ENCODE measurements at regions not wholly inside any gene's neighbourhood (a gene's known extent, or its start where the extent isn't known, plus 50 kb on each side); places are given as distances from the start of the nearest gene placed in this dataset.
"Not testable (repeated sequence)": the region's sequence is repeated elsewhere in the genome, so short reads cannot be mapped to it uniquely, and the experiment has no call there.

GRCh38 chr10:10726101-10726500 is 291.6 kb upstream of the CELF2 start:
- Histone ChIP-seq H3K27ac (no peak overlapping the region), H3K4me1 (no peaks in the 10 kb centered on the region), H3K27me3 (no peaks in the 10 kb centered on the region), H3K9me3 (no peaks in the 10 kb centered on the region), H3K36me3 (no peaks in the 10 kb centered on the region), H3K4me3 (no peak overlapping the region)
- intact Hi-C loops (cut with DNase I) = no loop called here
- DNase-seq = no peak
- no peak for TF ChIP-seq CTCF (IDR thresholded peaks at IDR 0.05)
- no peak for TF ChIP-seq POLR2A (IDR thresholded peaks at IDR 0.05)
- 75 to 81% methylated on average over 5 to 6 of the region's 6 CpGs for WGBS, 2 donors

- WGBS, 2 donors = 100% methylated on average over 11 of the region's 14 CpGs; no CpG with 5 or more reads in 1 of the 2 donors
- H3K4me3 ChIP-seq; H3K36me3 ChIP-seq; DNase-seq; H3K9me3 ChIP-seq; H3K27ac ChIP-seq; H3K4me1 ChIP-seq; intact Hi-C loops (cut with DNase I); H3K27me3 ChIP-seq: not testable (repeated sequence)
Observed at GRCh38 chr10:10727411-10727810, 290.3 kb upstream of the CELF2 start.

- WGBS, 2 donors = 88 to 89% methylated on average over 5 of the region's 5 CpGs
Observed at GRCh38 chr10:10727812-10728211, 289.9 kb upstream of the CELF2 start.

GRCh38 chr10:10730471-10731043 is 287.1 kb upstream of the CELF2 start:
- 85 to 94% methylated on average over 5 of the region's 5 CpGs for WGBS, 2 donors
- TF ChIP-seq CTCF (IDR thresholded peaks at IDR 0.05) = no peak
- no peak for TF ChIP-seq POLR2A (IDR thresholded peaks at IDR 0.05)
- no peak overlapping the region for H3K4me3 ChIP-seq
- H3K27ac ChIP-seq = no peak overlapping the region
- no peaks in the 10 kb centered on the region for H3K36me3 ChIP-seq
- H3K27me3 ChIP-seq = no peaks in the 10 kb centered on the region
- DNase-seq = no peak
- no peaks in the 10 kb centered on the region for H3K9me3 ChIP-seq
- intact Hi-C loops (cut with DNase I) = no loop called here
- H3K4me1 ChIP-seq = no peaks in the 10 kb centered on the region

More at GRCh38 chr10:10727812-10728211, 289.9 kb upstream of the CELF2 start:
- no peaks in the 10 kb centered on the region for H3K9me3 ChIP-seq
- no peak overlapping the region for H3K27ac ChIP-seq
- H3K36me3 ChIP-seq = no peaks in the 10 kb centered on the region
- no peak overlapping the region for H3K4me3 ChIP-seq
- intact Hi-C loops (cut with DNase I) = no loop called here
- no peak for DNase-seq
- no peaks in the 10 kb centered on the region for H3K4me1 ChIP-seq
- TF ChIP-seq POLR2A (IDR thresholded peaks at IDR 0.05) = no peak
- TF ChIP-seq CTCF (IDR thresholded peaks at IDR 0.05) = no peak
- no peaks in the 10 kb centered on the region for H3K27me3 ChIP-seq

GRCh38 chr10:10731366-10731765 is 286.3 kb upstream of the CELF2 start:
- Histone ChIP-seq H3K36me3 (no peaks in the 10 kb centered on the region), H3K27me3 (no peaks in the 10 kb centered on the region), H3K9me3 (no peaks in the 10 kb centered on the region), H3K4me3 (no peak overlapping the region), H3K27ac (no peak overlapping the region), H3K4me1 (no peaks in the 10 kb centered on the region)
- intact Hi-C loops (cut with DNase I) = no loop called here
- 59 to 91% methylated on average over 2 of the region's 2 CpGs for WGBS, 2 donors
- TF ChIP-seq POLR2A (IDR thresholded peaks at IDR 0.05) (no peak), CTCF (IDR thresholded peaks at IDR 0.05) (no peak)
- DNase-seq = no peak

Data from esophagus squamous epithelium (tissue), 5 donors.